ENCODE measurements at regions not wholly inside any gene's neighbourhood (a gene's known extent, or its start where the extent isn't known, plus 50 kb on each side); places are given as distances from the start of the nearest gene placed in this dataset.

- no peak for TF ChIP-seq ZFX (IDR thresholded peaks at IDR 0.05)
- TF ChIP-seq CTCF (conservative IDR thresholded peaks at IDR 0.05) = no peak
- no peak overlapping the region for H3K27ac ChIP-seq
Measured at GRCh38 chr5:54874337-54875021, 110.9 kb downstream of the ESM1 start.

- H3K27ac ChIP-seq = no peak overlapping the region
- TF ChIP-seq CTCF (conservative IDR thresholded peaks at IDR 0.05) = no peak
- TF ChIP-seq ZFX (IDR thresholded peaks at IDR 0.05) = no peak
Measured at GRCh38 chr5:54873691-54874090, 111.7 kb downstream of the ESM1 start.

- H3K27ac ChIP-seq = no peak overlapping the region
- TF ChIP-seq ZFX (IDR thresholded peaks at IDR 0.05) = no peak
- TF ChIP-seq CTCF (conservative IDR thresholded peaks at IDR 0.05) = no peak
Measured at GRCh38 chr5:54872810-54873209, 112.6 kb downstream of the ESM1 start.

- no peak overlapping the region for H3K27ac ChIP-seq
- TF ChIP-seq ZFX (IDR thresholded peaks at IDR 0.05) (no peak), CTCF (conservative IDR thresholded peaks at IDR 0.05) (no peak)
Measured at GRCh38 chr5:54870271-54870670, 115.1 kb downstream of the ESM1 start.

- no peak overlapping the region for H3K27ac ChIP-seq
- TF ChIP-seq ZFX (IDR thresholded peaks at IDR 0.05) = no peak
- no peak for TF ChIP-seq CTCF (conservative IDR thresholded peaks at IDR 0.05)
Measured at GRCh38 chr5:54869691-54870090, 115.7 kb downstream of the ESM1 start.

- TF ChIP-seq CTCF (conservative IDR thresholded peaks at IDR 0.05) (no peak), ZFX (IDR thresholded peaks at IDR 0.05) (no peak)
- H3K27ac ChIP-seq = no peak overlapping the region
Measured at GRCh38 chr5:54868511-54869483, 116.6 kb downstream of the ESM1 start.
